ENCODE measurements at regions not wholly inside any gene's neighbourhood (a gene's known extent, or its start where the extent isn't known, plus 50 kb on each side); places are given as distances from the start of the nearest gene placed in this dataset.

GRCh38 chr12:107454109-107454830, 231.3 kb upstream of the PWP1 start:
- TF ChIP-seq, protein P1, sequence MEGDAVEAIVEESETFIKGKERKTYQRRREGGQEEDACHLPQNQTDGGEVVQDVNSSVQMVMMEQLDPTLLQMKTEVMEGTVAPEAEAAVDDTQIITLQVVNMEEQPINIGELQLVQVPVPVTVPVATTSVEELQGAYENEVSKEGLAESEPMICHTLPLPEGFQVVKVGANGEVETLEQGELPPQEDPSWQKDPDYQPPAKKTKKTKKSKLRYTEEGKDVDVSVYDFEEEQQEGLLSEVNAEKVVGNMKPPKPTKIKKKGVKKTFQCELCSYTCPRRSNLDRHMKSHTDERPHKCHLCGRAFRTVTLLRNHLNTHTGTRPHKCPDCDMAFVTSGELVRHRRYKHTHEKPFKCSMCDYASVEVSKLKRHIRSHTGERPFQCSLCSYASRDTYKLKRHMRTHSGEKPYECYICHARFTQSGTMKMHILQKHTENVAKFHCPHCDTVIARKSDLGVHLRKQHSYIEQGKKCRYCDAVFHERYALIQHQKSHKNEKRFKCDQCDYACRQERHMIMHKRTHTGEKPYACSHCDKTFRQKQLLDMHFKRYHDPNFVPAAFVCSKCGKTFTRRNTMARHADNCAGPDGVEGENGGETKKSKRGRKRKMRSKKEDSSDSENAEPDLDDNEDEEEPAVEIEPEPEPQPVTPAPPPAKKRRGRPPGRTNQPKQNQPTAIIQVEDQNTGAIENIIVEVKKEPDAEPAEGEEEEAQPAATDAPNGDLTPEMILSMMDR (IDR thresholded peaks at IDR 0.05; ENCODE audit: control extremely low read depth in 1 of 3, insufficient read depth in 1 of 3, low read depth in 1 of 3, low read length in 3 of 3): no peak
- TF ChIP-seq MAX (IDR thresholded peaks at IDR 0.05) (no peak), POLR2AphosphoS5 (IDR thresholded peaks at IDR 0.05; ENCODE audit: low read depth, low read length) (no peak), YY1 (IDR thresholded peaks at IDR 0.05; ENCODE audit: low read depth, low read length) (no peak), EGR1 (IDR thresholded peaks at IDR 0.05; ENCODE audit: borderline replicate concordance, low read depth, low read length) (no peak), RFX5 (IDR thresholded peaks at IDR 0.05; ENCODE audit: borderline replicate concordance, low read depth, low read length) (no peak), JUND (IDR thresholded peaks at IDR 0.05; ENCODE audit: low read length) (no peak), SIX5 (IDR thresholded peaks at IDR 0.05; ENCODE audit: low read depth, low read length) (no peak), NANOG (IDR thresholded peaks at IDR 0.05; ENCODE audit: insufficient read depth, low read depth, low read length, poor library complexity, severe bottlenecking) (no peak), CEBPB (IDR thresholded peaks at IDR 0.05; ENCODE audit: low read depth, low read length) (no peak), GABPA (IDR thresholded peaks at IDR 0.05; ENCODE audit: borderline replicate concordance, insufficient read depth, low read length) (no peak)

Measured in H1 (cell line).